H1 (cell line): ENCODE measurements at regions not wholly inside any gene's neighbourhood (a gene's known extent, or its start where the extent isn't known, plus 50 kb on each side); places are given as distances from the start of the nearest gene placed in this dataset.

Experiments
- CTCF ChIA-PET: fragments of 300-600 bp; sonication (Branson Sonifier 250); formaldehyde crosslinking; loops from one replicate; lab custom pipeline; 2021; ENCODE audit not compliant: partially characterized antibody; lab: Charles Lee
- POLR2A ChIA-PET: fragments of 300-600 bp; sonication (Branson Sonifier 250); formaldehyde crosslinking; loops from one replicate; lab custom pipeline; 2021; ENCODE audit warnings: inconsistent platforms; ENCODE audit not compliant: partially characterized antibody; lab: Charles Lee
- DNase-seq, 2 experiments: peaks; one replicate each; pipeline versions ENCODE4 v3.0.0 to v3.0.0-alpha.2; 2010 to 2022; ENCODE audit warnings: low spot score in 2 of 2, low read depth in 1 of 2, mixed read lengths in 1 of 2
- FAIRE-seq: peaks from 2 replicates; lab custom pipeline; 2011; peaks lifted over from hg19 to GRCh38; lab: Jason Lieb, UNC
- H2AFZ ChIP-seq: 2 replicates; pipeline ENCODE4 v1.8.1; 2012; ENCODE audit warnings: low read length, inconsistent platforms
- H2AK5ac ChIP-seq: 2 replicates; pipeline ENCODE4 v1.6.1; 2013; ENCODE audit warnings: low read depth, low read length
- H2BK120ac ChIP-seq: replicated peaks from 2 replicates; pipeline ENCODE3; 2013; ENCODE audit warnings: low read depth, low read length, inconsistent platforms
- H2BK12ac ChIP-seq: 2 replicates; pipeline ENCODE4 v1.6.1; 2013; ENCODE audit warnings: low read depth, low read length
- H2BK15ac ChIP-seq: 2 replicates; pipeline ENCODE4 v1.6.1; 2013; ENCODE audit warnings: low read length
- H2BK20ac ChIP-seq: 2 replicates; pipeline ENCODE4 v1.6.1; 2013; ENCODE audit warnings: low read length
- H2BK5ac ChIP-seq: 2 replicates; pipeline ENCODE4 v1.6.1; 2013; ENCODE audit warnings: low read depth, low read length
- H3K14ac ChIP-seq: 2 replicates; pipeline ENCODE4 v1.6.1; 2013; ENCODE audit warnings: inconsistent platforms; ENCODE audit not compliant: insufficient read length
- H3K18ac ChIP-seq: 2 replicates; pipeline ENCODE4 v1.6.1; 2013; ENCODE audit warnings: low read length; ENCODE audit errors: extremely low read depth
- H3K23ac ChIP-seq: 2 replicates; pipeline ENCODE4 v1.6.1; 2013; ENCODE audit warnings: inconsistent platforms; ENCODE audit not compliant: insufficient read length
- H3K23me2 ChIP-seq: 2 replicates; pipeline ENCODE4 v1.6.1; 2013; ENCODE audit warnings: low read depth, low read length
- H3K27ac ChIP-seq: 2 replicates; pipeline ENCODE4 v1.6.1; 2011; ENCODE audit warnings: low read depth, low read length, inconsistent platforms
- H3K27me3 ChIP-seq, 4 experiments: replicated peaks in 1 of 4; 1 replicate in 1 of 4; 2 replicates in 3 of 4; pipeline versions ENCODE4 v1.6.1 to v1.8.1; 2011 to 2013; ENCODE audit warnings: low read length in 3 of 4, mild to moderate bottlenecking in 3 of 4, inconsistent platforms in 2 of 4, mixed read lengths in 2 of 4, moderate library complexity in 1 of 4; ENCODE audit not compliant: control insufficient read depth in 3 of 4, insufficient read depth in 3 of 4; ENCODE audit errors: extremely low read depth in 1 of 4
- H3K36me3 ChIP-seq, 4 experiments: 2 replicates each; pipeline versions ENCODE4 v1.6.1 to v1.8.1; 2011 to 2013; ENCODE audit warnings: mild to moderate bottlenecking in 4 of 4, low read length in 3 of 4, moderate library complexity in 2 of 4, control low read depth in 1 of 4, inconsistent platforms in 1 of 4; ENCODE audit not compliant: insufficient read depth in 4 of 4, control insufficient read depth in 2 of 4
- H3K4ac ChIP-seq: replicated peaks from 2 replicates; pipeline ENCODE3; 2013; ENCODE audit warnings: low read length, low read depth, mixed read lengths, inconsistent platforms; ENCODE audit not compliant: insufficient read length
- H3K4me1 ChIP-seq, 4 experiments: replicated peaks in 1 of 4; 1 replicate in 1 of 4; 2 replicates in 3 of 4; pipeline versions ENCODE4 v1.6.1 to v1.8.1; 2011 to 2013; ENCODE audit warnings: low read length in 3 of 4, inconsistent platforms in 2 of 4, mixed read lengths in 1 of 4; ENCODE audit not compliant: insufficient read depth in 4 of 4, control insufficient read depth in 3 of 4
- H3K4me2 ChIP-seq, 2 experiments: 2 replicates each; pipeline versions ENCODE4 v1.6.1 to v1.8.1; 2011 to 2013; ENCODE audit warnings: low read depth in 2 of 2, low read length in 2 of 2, control low read depth in 1 of 2, inconsistent platforms in 1 of 2, mild to moderate bottlenecking in 1 of 2; ENCODE audit not compliant: insufficient read depth in 1 of 2
- H3K4me3 ChIP-seq, 4 experiments: fragments of 200-600, 300-600 bp in 1 of 4; sonication (generic), shearing (Covaris generic), sonication (Bioruptor Twin) in 1 of 4; 2 replicates each; pipeline versions ENCODE4 v1.5.1 to v1.8.1; 2011 to 2016; ENCODE audit warnings: low read length in 4 of 4, low read depth in 3 of 4, control low read depth in 2 of 4, inconsistent platforms in 2 of 4, mild to moderate bottlenecking in 2 of 4, mixed read lengths in 1 of 4, moderate library complexity in 1 of 4; ENCODE audit not compliant: insufficient read depth in 2 of 4; ENCODE audit errors: extremely low read depth in 1 of 4
- H3K56ac ChIP-seq: replicated peaks from 2 replicates; pipeline ENCODE3; 2013; ENCODE audit warnings: low read depth, mild to moderate bottlenecking, mixed read lengths, low read length, inconsistent platforms; ENCODE audit not compliant: insufficient read length
- H3K79me1 ChIP-seq: 2 replicates; pipeline ENCODE4 v1.6.1; 2013; ENCODE audit warnings: low read depth, low read length, control low read depth
- H3K79me2 ChIP-seq, 2 experiments: 2 replicates each; pipeline versions ENCODE4 v1.6.1 to v1.8.1; 2012 to 2013; ENCODE audit warnings: low read length in 2 of 2, mild to moderate bottlenecking in 2 of 2, inconsistent platforms in 1 of 2; ENCODE audit not compliant: insufficient read depth in 2 of 2, control insufficient read depth in 1 of 2
- H3K9ac ChIP-seq, 4 experiments: replicated peaks in 1 of 4; 1 replicate in 1 of 4; 2 replicates in 3 of 4; pipeline versions ENCODE4 v1.6.1 to v1.8.1; 2011 to 2013; ENCODE audit warnings: low read depth in 3 of 4, low read length in 3 of 4, control low read depth in 2 of 4, mild to moderate bottlenecking in 2 of 4, moderate library complexity in 2 of 4, inconsistent platforms in 1 of 4; ENCODE audit errors: extremely low read depth in 1 of 4
- H3K9me3 ChIP-seq, 2 experiments: 2 replicates each; pipeline versions ENCODE4 v1.6.1 to v1.8.1; 2012 to 2013; ENCODE audit warnings: mild to moderate bottlenecking in 2 of 2, moderate library complexity in 2 of 2, control low read depth in 1 of 2, inconsistent platforms in 1 of 2, low read depth in 1 of 2, low read length in 1 of 2, mixed read lengths in 1 of 2; ENCODE audit not compliant: insufficient read depth in 2 of 2
- H4K20me1 ChIP-seq, 2 experiments: replicated peaks in 1 of 2; 2 replicates each; pipeline versions ENCODE3 to v1.8.1; 2011 to 2013; ENCODE audit warnings: inconsistent platforms in 2 of 2, low read length in 2 of 2, mild to moderate bottlenecking in 1 of 2; ENCODE audit not compliant: insufficient read depth in 2 of 2, control insufficient read depth in 1 of 2
- H4K5ac ChIP-seq: 2 replicates; pipeline ENCODE4 v1.6.1; 2013; ENCODE audit warnings: low read length, low read depth, mixed read lengths, inconsistent platforms; ENCODE audit not compliant: insufficient read length
- H4K8ac ChIP-seq: 2 replicates; pipeline ENCODE4 v1.8.0; 2013; ENCODE audit warnings: mild to moderate bottlenecking, moderate library complexity, low read length, inconsistent platforms; ENCODE audit not compliant: insufficient read depth; ENCODE audit errors: extremely low read depth
- H4K91ac ChIP-seq: replicated peaks from 2 replicates; pipeline ENCODE3; 2013; ENCODE audit warnings: low read length, mixed read lengths, inconsistent platforms; ENCODE audit not compliant: insufficient read length
- ATF2 ChIP-seq: IDR thresholded peaks from 2 replicates; pipeline ENCODE4 v1.6.1; 2012; ENCODE audit warnings: low read length, inconsistent platforms
- ATF3 ChIP-seq: IDR thresholded peaks from 2 replicates; pipeline ENCODE4 v1.6.1; 2011; ENCODE audit warnings: low read depth, mild to moderate bottlenecking, low read length; ENCODE audit not compliant: insufficient read depth
- CREB1 ChIP-seq: IDR thresholded peaks from 2 replicates; pipeline ENCODE4 v1.6.1; 2012; ENCODE audit warnings: inconsistent platforms
- JUN ChIP-seq: IDR thresholded peaks from 2 replicates; pipeline ENCODE4 v1.6.1; 2011; ENCODE audit warnings: low read depth, mild to moderate bottlenecking, improper control_type of control experiment, low read length
- NRF1 ChIP-seq: IDR thresholded peaks from 2 replicates; pipeline ENCODE4 v1.6.1; 2011; ENCODE audit warnings: mild to moderate bottlenecking, low read depth, low read length, improper control_type of control experiment
- POLR2AphosphoS5 ChIP-seq: IDR thresholded peaks from 2 replicates; pipeline ENCODE4 v1.6.1; 2011; ENCODE audit warnings: low read depth, low read length
- RNF2 ChIP-seq: fragments of 200-900, 300-1000 bp; sonication (generic); IDR thresholded peaks from 2 replicates; pipeline ENCODE4 v1.7.1; 2016; ENCODE audit warnings: borderline replicate concordance, low read depth, mild to moderate bottlenecking, antibody characterized with exemption, low read length; ENCODE audit not compliant: poor library complexity, severe bottlenecking; ENCODE audit errors: missing control alignments
- WGBS, 2 experiments: shearing (Covaris generic) in 1 of 2; methylation state at CpG; one replicate each; pipeline versions ENCODE4 v1.1.6 to v1.1.7; 2013 to 2015; ENCODE audit warnings: low lambda C conversion rate in 2 of 2, mixed read lengths in 2 of 2, inconsistent platforms in 1 of 2, low coverage in 1 of 2, missing lambda C conversion rate in 1 of 2; ENCODE audit not compliant: insufficient replicate concordance in 2 of 2, insufficient coverage in 1 of 2, insufficient read length in 1 of 2; ENCODE audit errors: extremely low coverage in 1 of 2, missing lambda C conversion rate in 1 of 2; 5-methylcytosine and 5-hydroxymethylcytosine counted together

DNA sequence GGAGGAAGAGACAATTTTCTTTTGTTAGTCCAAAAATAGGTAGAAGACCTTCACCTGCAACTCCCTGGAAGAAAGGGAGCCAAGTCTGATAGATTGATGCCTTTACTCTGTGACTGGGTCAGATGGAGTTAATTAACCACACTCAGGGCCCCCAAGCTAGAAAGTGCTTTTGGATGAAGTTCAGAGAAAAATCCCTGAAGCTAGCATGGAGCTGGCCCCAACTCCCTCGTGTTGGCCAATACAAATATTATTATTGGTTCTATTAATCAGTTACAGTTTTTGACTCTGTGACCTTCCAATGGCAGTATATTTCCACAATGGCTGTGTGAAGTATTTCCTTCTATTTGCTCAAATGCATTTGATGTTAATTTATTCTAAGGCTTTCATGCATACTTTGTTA lies 1753.5 kb downstream of the EFNA5 start:
- Histone ChIP-seq H3K9me3 (no peaks in the 10 kb centered on the region), H3K14ac (no peak overlapping the region), H2AFZ (no peak overlapping the region), H2BK20ac (no peak overlapping the region), H3K56ac (no peak overlapping the region), H2BK5ac (no peak overlapping the region), H3K4me1 (no peaks in the 10 kb centered on the region), H3K18ac (no peak overlapping the region), H4K91ac (no peak overlapping the region), H4K5ac (no peak overlapping the region), H3K79me1 (no peaks in the 10 kb centered on the region), H3K79me2 (no peaks in the 10 kb centered on the region), H2BK15ac (no peak overlapping the region), H2AK5ac (no peak overlapping the region), H3K9ac (no peak overlapping the region), H3K4ac (no peak overlapping the region), H2BK12ac (no peak overlapping the region), H2BK120ac (no peak overlapping the region), H3K4me3 (no peak overlapping the region), H3K27me3 (no peaks in the 10 kb centered on the region), H3K23me2 (no peaks in the 10 kb centered on the region), H3K4me2 (no peak overlapping the region), H3K27ac (no peak overlapping the region), H4K20me1 (no peaks in the 10 kb centered on the region), H3K23ac (no peak overlapping the region), H3K36me3 (no peaks in the 10 kb centered on the region), H4K8ac (no peak overlapping the region)
- CTCF ChIA-PET, result no interaction called here
- 75% methylated on average over 1 of the region's 1 CpG; no CpG with 5 or more reads in 1 of the 2 experiments for WGBS, 2 experiments
- TF ChIP-seq RNF2, result no peak
- no peak for TF ChIP-seq POLR2AphosphoS5
- no peak for TF ChIP-seq ATF3
- no peak for TF ChIP-seq NRF1
- no peak for TF ChIP-seq CREB1
- no peak for TF ChIP-seq JUN
- TF ChIP-seq ATF2, result no peak
- FAIRE-seq, result no peak
- POLR2A ChIA-PET, result no interaction called here
- DNase-seq, result no peak
